ENCODE measurements at regions not wholly inside any gene's neighbourhood (a gene's known extent, or its start where the extent isn't known, plus 50 kb on each side); places are given as distances from the start of the nearest gene placed in this dataset.

DNA sequence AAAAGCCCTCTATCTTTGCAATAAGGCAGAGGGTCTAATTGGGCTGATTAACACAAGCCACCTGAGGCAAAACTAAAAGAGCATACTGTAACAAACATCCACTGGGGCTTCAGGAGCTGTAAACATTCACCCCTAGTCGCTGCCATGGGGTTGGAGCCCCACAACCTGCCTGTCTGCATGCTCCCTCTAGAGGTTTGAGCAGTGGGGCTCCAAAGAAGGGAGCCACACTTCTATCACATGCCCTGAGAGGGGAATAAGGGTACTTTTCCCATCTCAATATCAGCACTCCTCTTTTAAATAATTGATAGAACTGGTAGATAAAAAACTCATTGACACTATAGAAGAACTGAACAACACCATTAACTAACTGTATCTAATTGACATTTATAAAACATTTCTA lies 130.1 kb upstream of the COX10 start:
- no peak for DNase-seq

DNA sequence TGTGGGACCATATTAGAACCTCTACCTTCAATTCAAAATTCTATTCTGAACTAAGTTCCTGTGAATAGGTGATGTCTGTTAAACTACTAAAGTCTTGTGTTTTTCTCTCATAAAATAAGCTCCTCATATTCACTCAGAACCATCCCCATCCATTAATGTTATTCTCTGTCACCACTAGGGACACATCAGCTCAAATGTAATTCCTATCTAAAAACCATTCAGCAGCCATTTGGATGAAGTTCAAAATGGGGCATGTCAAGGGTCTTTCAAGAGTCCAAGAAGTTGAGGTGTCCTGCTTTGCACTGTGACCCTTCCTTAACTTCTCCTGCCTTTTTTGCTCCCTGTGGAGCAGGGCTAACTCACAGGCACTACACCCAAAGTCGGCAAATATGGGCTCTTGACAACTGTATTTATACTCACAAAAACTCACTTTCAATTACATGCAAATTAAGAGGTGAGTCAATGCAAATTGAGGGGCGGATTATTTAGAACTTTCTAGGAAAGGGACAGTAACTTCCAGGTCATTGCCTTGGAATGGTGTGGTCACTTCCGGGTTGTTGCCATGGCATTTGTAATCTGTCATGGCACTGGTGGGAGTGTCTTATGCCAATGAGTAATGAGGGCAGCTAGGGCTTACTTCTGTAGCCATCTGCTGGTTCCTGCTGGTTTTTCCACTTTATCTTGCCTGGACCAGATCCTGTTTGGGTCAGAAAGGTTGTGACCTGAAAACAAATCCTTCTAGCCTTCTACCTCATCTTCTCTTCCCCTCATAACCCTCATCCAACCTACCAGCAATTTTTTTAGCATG lies 128.2 kb upstream of the COX10 start:
- DNase-seq, result no peak

DNA sequence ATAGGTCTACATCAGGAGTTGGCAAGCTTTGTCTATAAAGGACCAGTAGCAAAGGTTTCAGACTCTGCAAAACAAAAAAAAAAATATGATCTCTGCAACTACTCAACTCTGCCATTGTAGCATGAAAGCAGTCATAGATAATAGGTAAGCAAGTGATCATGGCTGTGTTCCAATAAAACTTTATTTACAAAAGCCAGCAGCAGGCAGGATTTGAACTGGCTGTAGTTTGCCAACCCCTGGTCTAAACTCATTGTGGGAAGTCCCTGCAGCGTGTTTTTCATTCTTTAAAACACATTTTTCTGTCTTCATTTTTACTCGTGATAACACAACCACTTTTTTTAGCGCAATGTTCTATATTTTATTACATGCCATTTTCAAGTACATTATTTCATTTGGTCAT lies 127.5 kb upstream of the COX10 start:
- no peak for DNase-seq

DNA sequence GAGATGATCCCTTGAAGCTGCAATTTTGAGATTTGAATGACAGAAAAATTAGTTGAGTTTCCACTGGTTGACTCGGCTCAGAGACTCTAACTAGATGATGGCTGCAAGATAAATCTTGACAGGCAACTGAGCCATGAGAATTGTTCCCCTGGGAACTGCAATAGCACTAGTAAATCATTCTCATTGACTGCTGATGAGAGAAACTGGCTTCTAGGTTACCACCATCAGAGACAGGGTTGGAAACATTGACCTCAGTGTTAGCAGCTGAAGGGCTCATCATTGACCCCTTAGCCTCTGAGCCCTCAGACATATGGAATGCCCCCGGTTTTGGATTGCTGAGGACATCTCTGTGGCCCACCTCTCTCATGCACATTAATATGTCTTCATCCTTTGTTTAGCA lies 125.4 kb upstream of the COX10 start:
- DNase-seq, result no peak

DNA sequence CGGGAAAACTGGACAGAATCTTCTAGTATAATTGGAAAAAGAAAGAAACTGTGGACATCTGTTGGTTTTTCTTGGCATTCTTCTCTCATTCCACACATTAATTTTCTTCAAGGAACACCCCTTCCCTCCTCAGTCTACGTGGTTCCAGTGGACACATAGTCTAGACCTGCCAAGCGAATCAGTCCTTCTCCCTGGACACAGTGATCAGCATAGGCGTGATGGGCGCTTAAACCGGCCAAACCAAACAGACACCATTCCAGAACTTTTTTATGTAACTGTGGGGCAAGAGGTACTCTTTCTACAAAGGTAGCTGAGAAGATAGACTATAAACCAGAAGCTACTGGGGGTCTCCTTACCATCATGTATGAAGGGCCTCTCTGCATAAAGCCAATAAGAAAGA lies 121.8 kb upstream of the COX10 start:
- no peak for DNase-seq

DNA sequence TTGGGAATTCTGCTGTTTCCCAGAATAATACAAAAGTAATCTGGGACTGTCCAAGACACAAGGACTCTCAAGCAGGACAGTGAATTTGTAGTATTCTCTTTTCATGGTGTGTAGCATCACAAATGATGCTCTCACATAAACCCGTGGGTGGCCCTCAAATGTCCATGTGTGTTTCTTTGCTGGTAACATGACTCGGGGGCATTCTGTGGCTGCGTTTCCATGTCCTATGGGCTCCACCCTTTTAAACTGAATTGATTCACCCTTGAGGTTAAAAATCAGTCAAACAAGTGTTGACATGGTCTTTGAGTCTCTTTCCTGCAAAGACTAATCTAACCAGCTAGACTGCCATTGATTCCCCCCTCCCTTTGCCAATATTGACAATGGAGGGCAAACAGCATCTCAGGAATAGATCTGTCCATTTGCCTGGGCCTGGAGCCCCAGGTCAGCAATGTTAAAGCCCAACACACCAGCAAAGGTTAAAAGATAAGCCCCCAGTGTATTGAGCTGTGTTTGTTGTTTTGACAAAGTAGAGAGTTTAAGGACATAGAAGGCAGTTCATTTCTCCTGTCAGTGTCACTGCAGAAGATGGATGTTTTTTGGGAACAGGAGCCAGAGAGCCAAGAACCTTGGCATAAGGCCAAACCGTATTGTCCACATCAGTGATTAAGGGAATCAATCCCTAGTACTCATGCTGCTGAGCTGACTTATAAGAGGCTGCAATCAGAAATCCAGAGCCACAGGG lies 117.1 kb upstream of the COX10 start:
- no peak for DNase-seq

DNA sequence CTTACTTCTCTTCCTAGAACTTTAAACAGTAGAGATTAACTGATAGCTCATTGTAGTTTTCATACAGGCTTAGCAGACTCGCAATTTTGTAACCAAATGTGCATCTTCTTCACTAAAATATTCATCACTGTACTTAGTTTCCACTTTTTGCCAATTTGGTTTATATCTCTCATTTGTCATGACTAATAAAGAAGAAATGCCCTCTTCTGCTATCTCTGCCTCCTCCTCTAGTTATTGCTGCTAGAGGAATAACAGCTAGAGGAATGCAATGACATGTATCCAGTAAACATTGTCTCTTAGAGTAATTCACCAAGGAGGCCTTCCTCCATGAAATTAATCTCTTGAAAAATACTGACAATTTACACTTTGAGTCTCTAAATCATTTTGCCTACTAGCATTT lies 115.5 kb upstream of the COX10 start:
- DNase-seq, result no peak

DNA sequence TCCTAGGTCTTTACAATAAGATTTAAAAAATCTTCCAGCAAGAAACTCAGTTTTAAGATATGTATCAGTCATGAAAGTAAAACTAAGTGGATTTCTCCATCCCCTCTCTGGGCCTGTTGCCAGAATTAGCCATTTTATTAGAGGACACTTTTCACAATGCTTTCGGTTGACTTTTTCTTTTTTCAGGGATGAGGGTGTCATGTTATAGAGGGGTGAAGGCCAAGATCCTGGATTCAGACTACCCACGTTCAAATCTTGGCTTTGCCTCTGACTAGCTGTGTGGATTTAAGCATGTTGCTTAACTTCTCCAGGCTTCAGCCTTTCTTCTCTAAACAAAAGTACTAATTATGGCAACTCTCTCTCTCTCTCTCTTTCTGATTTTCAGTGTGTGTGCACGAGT lies 111.7 kb upstream of the COX10 start:
- DNase-seq, result no peak

DNA sequence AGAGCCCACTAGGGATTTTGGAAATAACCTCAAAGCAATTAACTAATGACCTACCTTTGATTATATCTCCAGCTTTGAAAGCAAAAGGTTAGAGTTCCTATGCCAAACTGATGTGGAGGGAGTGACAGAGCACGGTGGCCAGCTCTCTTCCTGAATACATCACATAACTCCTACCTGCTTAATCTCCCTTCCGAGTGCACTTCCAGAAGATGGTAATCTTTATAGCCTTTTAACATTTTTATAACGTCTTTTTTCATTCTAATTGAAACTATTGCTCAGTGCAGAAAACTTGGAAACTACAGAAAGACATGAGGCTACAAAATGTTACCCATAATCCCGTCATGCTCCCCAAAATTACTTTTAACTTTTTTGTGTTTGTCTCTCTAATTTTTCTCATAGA lies 110.5 kb upstream of the COX10 start:
- DNase-seq, result no peak

DNA sequence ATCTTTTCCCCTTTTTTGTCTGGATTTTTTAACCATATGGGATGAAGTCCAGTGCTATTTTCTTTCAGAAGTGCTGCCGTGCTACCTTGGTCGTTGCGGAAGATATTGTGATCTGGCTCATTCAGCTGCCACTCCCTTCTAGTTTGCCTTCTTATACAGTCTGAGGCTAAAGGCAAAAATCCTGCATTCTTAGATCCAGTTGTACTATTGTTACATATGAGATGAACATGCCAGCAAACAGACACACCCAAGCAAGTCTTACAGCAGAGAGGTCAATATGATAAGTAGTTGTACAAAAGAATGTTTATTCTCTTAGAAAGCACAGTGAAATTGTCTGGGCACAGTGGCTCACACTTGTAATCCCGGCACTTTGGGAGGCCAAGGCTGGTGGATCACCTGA lies 108.0 kb upstream of the COX10 start:
- no peak for DNase-seq

DNA sequence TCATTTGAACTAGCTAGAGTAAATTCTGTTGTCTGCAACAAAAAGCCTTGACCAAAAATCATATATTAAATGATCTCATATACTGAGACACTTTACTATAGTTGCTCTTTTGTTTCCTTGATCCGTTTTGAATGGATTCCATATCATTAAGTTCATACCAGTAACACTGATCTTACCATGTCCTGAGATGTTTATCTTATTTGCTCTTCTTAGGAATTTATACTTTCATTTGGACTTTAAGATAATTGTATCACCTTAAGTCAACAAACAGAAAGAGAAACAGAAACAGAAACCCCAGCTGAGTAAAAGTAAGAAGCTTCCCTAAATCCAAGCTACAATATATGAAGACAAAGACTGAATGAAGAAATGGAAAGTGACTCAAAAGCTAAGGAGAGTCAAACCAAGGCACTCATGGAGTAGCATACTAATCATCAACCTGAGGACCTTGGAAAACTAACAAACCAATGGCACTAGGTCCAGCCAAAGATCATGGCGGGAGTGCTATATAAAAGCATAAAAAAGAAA lies 106.5 kb upstream of the COX10 start:
- no peak for DNase-seq

DNA sequence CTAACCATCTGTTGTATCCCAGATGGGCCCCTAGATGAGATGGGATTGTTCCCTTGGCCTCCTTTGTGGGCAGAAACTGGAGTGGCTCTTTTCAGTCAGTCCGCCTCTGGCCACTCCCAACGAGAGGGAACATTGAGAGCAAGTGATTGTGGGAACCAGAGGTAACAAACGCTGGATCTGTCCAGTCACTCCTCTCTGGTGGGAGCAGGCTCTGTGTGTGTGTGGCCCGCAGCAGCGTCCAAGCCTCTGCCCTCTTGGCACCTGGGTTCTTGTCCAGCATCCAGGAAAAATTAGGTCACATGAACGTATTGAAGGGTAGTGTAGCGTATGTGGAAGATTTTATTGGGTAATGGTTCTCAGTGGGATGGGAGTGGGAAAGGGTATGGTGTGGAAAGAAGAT lies 101.9 kb upstream of the COX10 start:
- no peak for DNase-seq

DNA sequence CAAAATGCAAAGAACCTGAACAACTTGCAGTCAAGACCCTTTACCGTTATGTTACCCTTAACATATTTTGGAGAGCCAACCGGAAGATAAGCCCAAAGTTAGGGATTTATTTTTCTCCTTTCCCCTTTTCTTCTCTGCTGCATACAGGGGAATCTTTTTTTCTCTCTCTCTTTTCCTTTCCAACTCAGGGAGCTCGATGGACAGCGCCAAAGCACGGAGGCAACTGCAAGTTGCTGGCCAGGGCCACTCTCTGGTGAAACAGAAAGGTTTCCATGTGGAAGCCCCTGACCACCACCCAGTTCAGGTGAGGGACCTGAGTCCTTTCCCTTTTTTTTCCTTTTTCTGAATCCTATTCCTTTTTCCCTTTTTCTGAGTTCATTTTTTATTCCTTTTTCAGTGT lies 98.8 kb upstream of the COX10 start:
- DNase-seq, result no peak

DNA sequence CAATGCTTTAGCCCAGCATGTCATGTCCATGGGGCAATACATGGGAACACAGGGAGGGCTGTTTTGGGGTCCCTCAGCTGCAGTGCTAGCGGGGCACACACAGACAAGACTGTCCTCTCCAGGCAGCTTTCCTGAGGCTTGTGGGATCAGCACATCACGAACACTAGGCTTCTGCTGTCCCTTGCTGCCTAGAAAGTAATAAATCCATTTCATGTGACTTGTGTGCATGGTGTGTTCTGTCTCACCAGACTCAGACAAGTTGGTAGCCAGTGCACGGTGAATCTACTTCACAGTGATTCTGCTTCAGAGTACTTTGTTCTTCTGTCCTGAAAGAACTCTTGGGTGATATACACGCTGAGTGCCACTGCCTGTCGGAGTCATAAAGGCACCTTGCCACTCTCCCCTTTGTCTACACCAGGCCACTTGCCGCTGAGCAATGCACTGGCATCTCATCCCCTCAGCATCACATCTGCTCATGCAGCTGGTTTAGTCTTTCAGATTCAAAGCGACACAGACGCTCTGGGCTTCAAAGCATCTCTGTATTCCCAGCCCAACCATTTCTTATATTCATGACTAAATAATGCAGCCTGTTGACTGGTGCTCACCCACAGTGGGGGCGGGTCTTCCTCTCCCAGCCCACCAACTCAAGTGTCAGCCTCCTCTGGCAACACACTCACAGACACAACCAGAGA lies 95.2 kb upstream of the COX10 start:
- DNase-seq, result no peak

DNA sequence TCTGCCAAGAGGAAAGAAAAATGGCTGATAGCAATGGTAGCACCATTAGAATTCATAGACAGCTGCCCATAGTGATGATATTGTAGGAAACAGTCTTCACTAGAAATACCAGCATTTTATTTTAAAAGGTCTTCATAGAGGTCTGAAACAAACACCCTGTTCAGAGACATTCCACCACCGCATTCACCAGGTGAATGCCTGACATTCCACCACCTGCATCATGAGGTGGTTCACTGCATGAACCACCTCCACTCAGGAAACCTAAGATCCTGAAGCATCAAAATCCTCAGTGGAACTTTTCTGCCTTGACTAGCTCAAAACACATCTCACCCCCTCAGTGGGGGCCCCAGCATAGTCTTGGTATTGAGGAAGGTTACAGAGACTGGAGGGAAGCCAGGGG lies 91.5 kb upstream of the COX10 start:
- DNase-seq, result no peak

DNA sequence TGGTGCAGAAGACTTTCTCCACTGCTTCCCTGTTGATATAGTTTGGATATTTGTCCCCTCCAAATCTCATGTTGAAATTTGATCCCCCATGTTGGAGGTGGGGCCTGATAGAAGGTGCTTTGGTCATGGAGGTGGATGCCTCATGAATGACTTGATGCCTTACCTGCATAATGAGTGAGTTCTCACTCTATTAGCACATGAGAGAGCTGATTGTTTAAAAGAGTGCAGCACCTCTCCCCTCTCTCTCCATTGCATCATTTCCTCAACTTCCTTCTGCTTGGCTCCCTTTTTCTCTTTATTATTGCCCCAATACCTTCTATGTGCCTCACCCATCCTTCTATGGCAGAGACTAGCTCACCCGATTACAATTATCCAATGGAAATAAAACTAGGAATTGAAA lies 90.8 kb upstream of the COX10 start:
- no peak for DNase-seq

DNA sequence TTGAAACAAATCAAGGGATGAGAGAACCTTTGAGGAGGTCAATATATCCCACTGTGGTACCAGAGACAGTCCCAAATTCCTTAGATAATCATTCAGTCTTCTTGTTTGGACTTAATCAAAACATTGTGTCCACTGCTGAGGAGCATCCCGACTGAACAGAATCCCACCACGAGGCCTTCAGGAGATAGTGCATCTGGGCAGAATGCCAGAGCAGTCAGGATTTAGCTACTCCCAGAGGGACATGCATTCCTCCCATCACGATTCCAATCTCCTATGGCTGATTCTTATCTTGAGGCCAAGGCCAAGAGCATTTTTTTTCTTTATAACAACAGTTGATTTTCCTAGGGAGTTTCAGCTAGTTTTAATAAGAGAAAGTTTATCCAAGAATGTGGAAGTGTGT lies 87.4 kb upstream of the COX10 start:
- no peak for DNase-seq

DNA sequence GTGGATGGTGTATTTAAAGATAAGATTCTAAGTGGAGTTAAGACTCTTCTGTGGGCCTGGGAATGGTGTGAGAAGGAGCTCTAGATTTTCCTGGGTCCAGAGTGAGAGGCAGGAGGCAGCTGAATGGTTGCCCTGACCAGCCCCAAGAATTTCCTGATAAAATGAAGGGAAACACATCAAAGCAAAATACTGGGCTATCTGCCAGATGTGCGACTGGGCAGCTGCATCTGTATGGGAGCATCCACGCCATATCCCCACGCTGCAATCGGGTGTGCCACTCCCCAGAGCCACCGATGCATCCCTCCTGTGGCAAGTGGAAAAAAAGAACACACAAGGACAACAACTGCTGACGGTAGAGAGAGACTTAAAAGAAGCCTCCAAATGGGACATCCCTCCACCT lies 84.3 kb upstream of the COX10 start:
- DNase-seq, result no peak

DNA sequence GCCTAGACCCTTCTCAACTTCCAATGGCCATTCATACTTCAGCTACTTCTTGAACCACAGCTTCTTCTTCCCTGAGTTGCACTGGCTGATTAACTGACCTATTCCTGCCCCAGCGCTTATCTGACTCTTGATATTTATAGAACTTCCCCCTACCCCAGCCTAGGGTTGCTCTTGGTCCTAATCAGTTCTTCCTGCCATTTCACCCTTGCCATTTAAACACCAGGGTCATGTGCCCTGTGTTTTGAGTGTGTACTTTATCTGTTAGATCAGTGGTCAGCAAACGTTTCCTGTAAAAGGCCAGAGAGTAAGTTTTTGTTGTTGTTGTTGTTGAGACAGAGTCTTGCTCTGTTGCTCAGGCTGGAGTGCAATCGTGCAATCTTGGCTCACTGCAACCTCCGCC lies 82.4 kb upstream of the COX10 start:
- DNase-seq, result no peak

DNA sequence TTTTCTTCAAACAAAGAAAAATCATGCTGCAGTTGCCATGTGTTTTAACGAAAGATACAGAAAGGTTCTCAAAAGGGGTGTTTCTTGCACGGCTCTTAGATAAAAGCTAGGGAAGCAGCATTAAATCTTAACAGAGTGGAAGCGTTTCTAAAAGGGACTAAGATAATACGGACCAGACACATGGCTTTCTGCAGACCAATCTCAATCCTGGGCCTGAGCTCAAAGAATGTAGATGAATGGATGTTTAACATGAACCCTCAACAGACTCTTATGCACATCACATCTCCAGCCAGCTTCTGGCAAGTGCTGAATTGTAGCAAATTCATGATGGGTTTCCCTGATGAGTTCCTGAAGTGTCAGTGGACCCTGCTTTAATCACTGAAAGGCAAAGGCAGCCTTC lies 80.2 kb upstream of the COX10 start:
- DNase-seq, result no peak

DNA sequence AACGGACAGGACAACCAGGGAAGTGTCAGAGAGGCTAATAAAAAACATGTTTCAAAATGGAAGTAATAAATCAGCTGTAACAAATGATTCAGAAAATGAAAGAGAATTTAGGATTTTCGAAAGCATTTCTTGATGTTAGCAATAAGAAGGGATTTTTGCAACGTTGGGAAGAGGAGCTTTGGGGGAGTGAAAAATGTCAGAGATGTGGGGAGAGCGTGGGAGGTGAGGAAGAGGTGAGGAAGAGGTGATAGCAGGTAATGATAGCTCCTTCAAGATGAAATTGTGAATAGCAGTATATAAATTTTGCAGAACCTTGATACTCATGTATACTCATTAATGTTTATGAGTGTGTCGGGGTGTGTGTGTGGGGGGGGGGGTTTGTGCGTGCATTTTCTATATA lies 76.2 kb upstream of the COX10 start:
- no peak for DNase-seq

DNA sequence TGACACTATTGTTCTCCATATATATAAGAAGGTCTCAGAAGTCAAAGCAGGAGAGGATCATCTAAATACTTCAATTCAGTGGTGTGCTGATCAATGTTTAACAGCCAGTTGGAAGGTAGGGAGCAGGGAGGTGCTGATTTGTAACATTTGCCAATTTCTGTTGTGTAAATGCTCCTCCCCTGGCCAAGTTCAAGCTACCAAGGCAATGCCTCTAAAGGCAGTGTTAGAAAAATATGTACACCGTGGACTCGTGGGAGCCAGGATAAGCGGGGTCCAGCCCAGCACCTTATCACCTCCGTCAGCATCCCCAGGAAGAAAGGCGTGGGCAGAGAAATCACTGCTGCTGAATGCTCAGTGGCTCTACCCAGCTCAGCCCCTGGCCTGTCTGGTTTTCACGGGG lies 75.3 kb upstream of the COX10 start:
- no peak for DNase-seq

DNA sequence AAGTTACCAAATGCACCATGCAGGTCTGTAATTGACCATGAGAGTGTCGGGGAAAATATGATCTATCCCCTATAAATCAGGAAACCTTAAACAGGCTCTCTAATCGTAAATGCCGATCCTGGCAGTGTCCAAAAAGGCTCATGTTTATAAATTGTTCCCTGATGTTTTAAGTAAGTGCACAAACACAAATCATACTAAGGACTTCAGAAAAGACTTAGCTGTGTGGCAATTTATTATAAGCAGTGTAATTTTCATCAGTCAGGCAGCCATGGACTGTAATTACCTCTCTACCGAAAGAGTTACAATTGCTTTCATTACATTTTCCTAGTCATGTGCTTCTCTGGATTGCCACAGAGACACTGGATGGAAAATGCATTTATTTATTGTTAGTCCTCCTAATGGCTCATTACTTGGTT lies 73.4 kb upstream of the COX10 start:
- no peak for DNase-seq

DNA sequence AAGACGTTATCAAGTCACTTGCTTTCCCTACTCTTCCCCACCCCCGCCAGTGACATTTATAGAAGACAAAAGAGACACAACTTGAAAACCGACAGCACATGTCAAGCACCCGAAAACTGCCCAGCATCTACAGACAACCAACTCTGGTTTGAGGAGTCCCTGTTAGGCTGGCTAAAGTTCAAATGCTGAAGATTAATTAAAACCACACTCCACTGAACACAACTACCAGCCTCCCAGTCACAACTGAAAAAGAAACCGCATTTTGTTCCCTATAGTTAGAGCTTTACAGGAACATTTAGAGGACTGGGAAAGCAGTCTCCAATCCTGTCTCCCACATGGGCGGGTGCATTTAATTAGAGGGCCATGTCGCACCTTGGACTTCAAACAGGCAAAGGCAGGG lies 73.0 kb upstream of the COX10 start:
- no peak for DNase-seq
